IMR-90 (cell line): ENCODE measurements at regions not wholly inside any gene's neighbourhood (a gene's known extent, or its start where the extent isn't known, plus 50 kb on each side); places are given as distances from the start of the nearest gene placed in this dataset.

Experiments
- ATAC-seq: fragments of 200-7000 bp; cut with Tn5 transposase; 2 replicates; pipeline ENCODE4 v1.9.1; 2020; ENCODE audit warnings: low read depth, mild to moderate bottlenecking, moderate library complexity
- BruUV-seq: library from RNA; stranded (reverse); fragments of 400-500 nt; replicated peaks from 2 replicates; lab custom pipeline; 2021; lab: Mats Ljungman, UMichigan
- CTCF ChIA-PET: fragments of 300-600 bp; formaldehyde crosslinking; extraction: SDS; loops from one replicate; lab custom pipeline; 2021; ENCODE audit warnings: antibody characterized with exemption; lab: Yijun Ruan, JAX
- POLR2A ChIA-PET: fragments of 300-600 bp; sonication (Branson Sonifier 250); formaldehyde crosslinking; loops from one replicate; lab custom pipeline; 2022; ENCODE audit warnings: antibody characterized with exemption; ENCODE audit not compliant: unreplicated experiment; lab: Charles Lee
- DNase-seq: peaks from one replicate; pipeline ENCODE4 v3.0.0; 2013
- H2AFZ ChIP-seq: replicated peaks from 2 replicates; pipeline ENCODE3; 2013; ENCODE audit warnings: low read length, mild to moderate bottlenecking; ENCODE audit not compliant: poor library complexity
- H2AK5ac ChIP-seq: 2 replicates; pipeline ENCODE4 v1.6.1; 2013; ENCODE audit warnings: low read depth, low read length, inconsistent platforms
- H2AK9ac ChIP-seq: replicated peaks from 2 replicates; pipeline ENCODE3; 2013; ENCODE audit warnings: mild to moderate bottlenecking, low read depth, low read length, moderate library complexity; ENCODE audit not compliant: poor library complexity
- H2BK120ac ChIP-seq: 2 replicates; pipeline ENCODE4 v1.6.1; 2013; ENCODE audit warnings: low read depth, low read length, inconsistent platforms
- H2BK15ac ChIP-seq: 3 replicates; pipeline ENCODE4 v1.6.1; 2013; ENCODE audit warnings: low read depth, low read length, inconsistent platforms
- H2BK20ac ChIP-seq: 2 replicates; pipeline ENCODE4 v1.6.1; 2013; ENCODE audit warnings: low read depth, mild to moderate bottlenecking, inconsistent platforms, low read length, moderate library complexity
- H2BK5ac ChIP-seq: 2 replicates; pipeline ENCODE4 v1.6.1; 2013; ENCODE audit warnings: mild to moderate bottlenecking, low read depth, low read length, inconsistent platforms; ENCODE audit not compliant: poor library complexity, severe bottlenecking
- H3K14ac ChIP-seq: replicated peaks from 2 replicates; pipeline ENCODE4 v1.6.1; 2013; ENCODE audit warnings: low read depth, low read length, inconsistent platforms
- H3K18ac ChIP-seq: 2 replicates; pipeline ENCODE4 v1.6.1; 2013; ENCODE audit warnings: low read depth, low read length, control low read depth
- H3K23ac ChIP-seq: 2 replicates; pipeline ENCODE4 v1.6.1; 2013; ENCODE audit warnings: low read depth, low read length, inconsistent platforms
- H3K27ac ChIP-seq: 2 replicates; pipeline ENCODE4 v1.5.1; 2013; ENCODE audit warnings: mild to moderate bottlenecking, control low read depth, low read length; ENCODE audit not compliant: insufficient read depth
- H3K27me3 ChIP-seq: 2 replicates; pipeline ENCODE4 v1.6.1; 2013; ENCODE audit warnings: low read length; ENCODE audit not compliant: control insufficient read depth, insufficient read depth
- H3K36me3 ChIP-seq: 2 replicates; pipeline ENCODE4 v1.6.1; 2013; ENCODE audit warnings: low read length, mixed read lengths; ENCODE audit not compliant: control insufficient read depth, insufficient read depth
- H3K4ac ChIP-seq: 2 replicates; pipeline ENCODE4 v1.6.1; 2013; ENCODE audit warnings: low read depth, low read length, inconsistent platforms
- H3K4me1 ChIP-seq: 2 replicates; pipeline ENCODE4 v1.6.1; 2013; ENCODE audit warnings: low read length, mixed read lengths; ENCODE audit not compliant: control insufficient read depth, insufficient read depth
- H3K4me2 ChIP-seq: 2 replicates; pipeline ENCODE4 v1.6.1; 2013; ENCODE audit warnings: low read depth, mild to moderate bottlenecking, control low read depth, low read length, moderate library complexity
- H3K4me3 ChIP-seq: 2 replicates; pipeline ENCODE4 v1.5.1; 2013; ENCODE audit warnings: low read depth, mild to moderate bottlenecking, control low read depth, low read length, moderate library complexity; ENCODE audit not compliant: insufficient read depth
- H3K56ac ChIP-seq: 2 replicates; pipeline ENCODE4 v1.6.1; 2013; ENCODE audit warnings: low read length, inconsistent platforms; ENCODE audit not compliant: insufficient read depth; ENCODE audit errors: extremely low read depth
- H3K79me1 ChIP-seq, 2 experiments: 2 replicates each; pipeline ENCODE4 v1.6.1; 2013; ENCODE audit warnings: low read length in 2 of 2, inconsistent platforms in 1 of 2, low read depth in 1 of 2
- H3K9ac ChIP-seq: 2 replicates; pipeline ENCODE4 v1.6.1; 2013; ENCODE audit warnings: low read depth, low read length, control low read depth
- H3K9me1 ChIP-seq: 2 replicates; pipeline ENCODE4 v1.6.1; 2013; ENCODE audit warnings: low read length, inconsistent platforms; ENCODE audit not compliant: insufficient read depth
- H3K9me3 ChIP-seq: 2 replicates; pipeline ENCODE4 v1.6.1; 2013; ENCODE audit warnings: low read length; ENCODE audit not compliant: control insufficient read depth, insufficient read depth
- H4K20me1 ChIP-seq: 2 replicates; pipeline ENCODE4 v1.6.1; 2013; ENCODE audit warnings: low read length, inconsistent platforms; ENCODE audit not compliant: insufficient read depth
- H4K5ac ChIP-seq: 2 replicates; pipeline ENCODE4 v1.6.1; 2013; ENCODE audit warnings: mild to moderate bottlenecking, low read depth, low read length, control low read depth
- H4K8ac ChIP-seq, 2 experiments: 2 replicates each; pipeline ENCODE4 v1.6.1; 2013; ENCODE audit warnings: low read depth in 2 of 2, low read length in 2 of 2, control low read depth in 1 of 2, inconsistent platforms in 1 of 2
- H4K91ac ChIP-seq: 2 replicates; pipeline ENCODE4 v1.6.1; 2013; ENCODE audit warnings: low read depth, low read length, inconsistent platforms; ENCODE audit not compliant: insufficient read depth
- BHLHE40 ChIP-seq: fragments of 150-350 bp; IDR thresholded peaks from 2 replicates; pipeline ENCODE4 v1.6.1; 2016; ENCODE audit warnings: mild to moderate bottlenecking, low read depth, low read length
- CEBPB ChIP-seq: IDR thresholded peaks from 2 replicates; pipeline ENCODE4 v1.6.1; 2012; ENCODE audit warnings: low read depth, low read length, improper control_type of control experiment
- ELK1 ChIP-seq: fragments of 150-350 bp; IDR thresholded peaks from 2 replicates; pipeline ENCODE4 v1.6.1; 2016; ENCODE audit warnings: low read depth, mild to moderate bottlenecking, low read length, moderate library complexity, borderline replicate concordance
- FOS ChIP-seq: fragments of 150-350 bp; IDR thresholded peaks from 2 replicates; pipeline ENCODE4 v1.6.1; 2016; ENCODE audit warnings: low read depth, low read length
- MXI1 ChIP-seq: IDR thresholded peaks from 2 replicates; pipeline ENCODE4 v1.6.1; 2012; ENCODE audit warnings: low read depth, mild to moderate bottlenecking, low read length, moderate library complexity, borderline replicate concordance
- POLR2A ChIP-seq: IDR thresholded peaks from 2 replicates; pipeline ENCODE4 v1.6.1; 2012; ENCODE audit warnings: mild to moderate bottlenecking, low read depth, low read length
- RAD21 ChIP-seq: IDR thresholded peaks from 2 replicates; pipeline ENCODE4 v1.6.1; 2012; ENCODE audit warnings: low read length, improper control_type of control experiment
- RCOR1 ChIP-seq: IDR thresholded peaks from 2 replicates; pipeline ENCODE4 v1.6.1; 2012; ENCODE audit warnings: mild to moderate bottlenecking, low read length, improper control_type of control experiment; ENCODE audit not compliant: insufficient replicate concordance
- RFX5 ChIP-seq: IDR thresholded peaks from 2 replicates; pipeline ENCODE4 v1.8.0; 2012; ENCODE audit warnings: low read depth, mild to moderate bottlenecking, low read length, moderate library complexity
- SMC3 ChIP-seq: fragments of 150-350 bp; IDR thresholded peaks from 2 replicates; pipeline ENCODE4 v1.6.1; 2016; ENCODE audit warnings: low read depth, mild to moderate bottlenecking, antibody characterized with exemption, low read length, moderate library complexity
- WGBS, 2 experiments: methylation state at CpG; one replicate each; pipeline versions ENCODE4 v1.1.5 to v1.1.7; 2013; ENCODE audit warnings: missing lambda C conversion rate in 2 of 2; ENCODE audit not compliant: insufficient read length in 1 of 2; ENCODE audit errors: extremely low coverage in 2 of 2; 5-methylcytosine and 5-hydroxymethylcytosine counted together
- dilution Hi-C: fragments of 300-500 bp; cut with HindIII; formaldehyde crosslinking; loops from one replicate; pipeline ENCODE4 v1.14.3; 2018; ENCODE audit warnings: low sequenced_read_pairs; ENCODE audit not compliant: unreplicated experiment
- in situ Hi-C: fragments of 300-500 bp; cut with MboI; formaldehyde crosslinking; loops from 3 replicates; pipeline ENCODE4 v1.14.3; 2019; ENCODE audit warnings: low sequenced_read_pairs, inconsistent platforms, mixed read lengths
- intact Hi-C: fragments of 100-400 bp; cut with micrococcal nuclease; formaldehyde crosslinking; loops from 2 replicates; pipeline ENCODE4 v1.10.0; 2022

GRCh38 chr10:78451592-78451991 lies 417.9 kb downstream of the RPS24 start:
- 67% methylated on average over 2 of the region's 10 CpGs; no CpG with 5 or more reads in 1 of the 2 experiments for WGBS, 2 experiments
- ATAC-seq (no peak), DNase-seq (peak; percentile 16)
- Histone ChIP-seq H3K4me2 (no peak overlapping the region), H2BK5ac (no peak overlapping the region), H3K36me3 (no peaks in the 10 kb centered on the region), H4K91ac (no peak overlapping the region), H3K4me1 (peaks cover 7% of the 10 kb centered on the region), H3K27ac (no peak overlapping the region), H3K4me3 (no peak overlapping the region), H3K23ac (no peak overlapping the region), H3K56ac (no peak overlapping the region), H2BK15ac (no peak overlapping the region), H3K4ac (no peak overlapping the region), H2AFZ (no peak overlapping the region), H3K14ac (no peak overlapping the region; the same call in 1 of the 2 replicates), H4K5ac (no peak overlapping the region), H4K8ac (no peak overlapping the region), H3K18ac (no peak overlapping the region), H3K9me3 (no peaks in the 10 kb centered on the region), H4K20me1 (peaks cover 3% of the 10 kb centered on the region; the same call in 1 of the 2 replicates), H2BK120ac (no peak overlapping the region), H2AK5ac (no peak overlapping the region), H2AK9ac (no peak overlapping the region), H3K9me1 (peaks cover 21% of the 10 kb centered on the region), H3K27me3 (no peaks in the 10 kb centered on the region), H2BK20ac (no peak overlapping the region), H3K79me1 (0 out of 4 replicates have a peak, but pooled peaks cover 0 to 2% of the 10 kb centered on the region in 2 experiments), H3K9ac (no peak overlapping the region)
- in situ Hi-C loops (no loop called here), dilution Hi-C loops (no loop called here), intact Hi-C loops (no loop called here)
- BruUV-seq: no TSS peak
- CTCF ChIA-PET: no interaction called here
- POLR2A ChIA-PET: no interaction called here
- TF ChIP-seq RAD21 (no peak), ELK1 (no peak), SMC3 (no peak), MXI1 (no peak), RCOR1 (no peak), RFX5 (no peak), FOS (no peak), CEBPB (no peak), BHLHE40 (no peak), POLR2A (no peak)
